GM23338 (cell line): ENCODE measurements at regions not wholly inside any gene's neighbourhood (a gene's known extent, or its start where the extent isn't known, plus 50 kb on each side); places are given as distances from the start of the nearest gene placed in this dataset.

Source experiments
- ATAC-seq: fragments of 200-7000 bp; cut with Tn5 transposase; 3 replicates; pipeline ENCODE4 v1.9.1; 2020
- DNase-seq: peaks from one replicate; pipeline ENCODE4 v3.0.0-alpha.2; 2015; ENCODE audit warnings: low spot score
- H2AFZ ChIP-seq: fragments of 200-600 bp; sonication (generic); 2 replicates; pipeline ENCODE4 v1.8.0; 2016; ENCODE audit warnings: antibody characterized with exemption, mild to moderate bottlenecking, moderate library complexity
- H3F3A ChIP-seq: fragments of 200-600 bp; sonication (generic); replicated peaks from 2 replicates; pipeline ENCODE4 v1.8.0; 2017; ENCODE audit warnings: antibody characterized with exemption, mixed run types, low read depth
- H3K27ac ChIP-seq: fragments of 200-600 bp; sonication (generic); 2 replicates; pipeline ENCODE4 v1.6.1; 2016; ENCODE audit warnings: low read depth
- H3K27me3 ChIP-seq: fragments of 200-600 bp; sonication (generic); 2 replicates; pipeline ENCODE4 v1.8.0; 2016; ENCODE audit warnings: mild to moderate bottlenecking, mixed run types, moderate library complexity; ENCODE audit not compliant: insufficient read depth
- H3K36me3 ChIP-seq: fragments of 200-600 bp; sonication (generic); 2 replicates; pipeline ENCODE4 v1.8.0; 2016; ENCODE audit warnings: mild to moderate bottlenecking; ENCODE audit not compliant: insufficient read depth
- H3K4me1 ChIP-seq: fragments of 200-600 bp; sonication (generic); 2 replicates; pipeline ENCODE4 v1.8.0; 2016; ENCODE audit warnings: mild to moderate bottlenecking, moderate library complexity; ENCODE audit not compliant: insufficient read depth
- H3K4me2 ChIP-seq: fragments of 200-600 bp; sonication (generic); 2 replicates; pipeline ENCODE4 v1.7.1; 2017; ENCODE audit warnings: mixed run types
- H3K4me3 ChIP-seq: fragments of 200-600 bp; sonication (generic); 2 replicates; pipeline ENCODE4 v1.6.1; 2016; ENCODE audit warnings: mixed run types
- H3K79me2 ChIP-seq: fragments of 200-600 bp; sonication (generic); replicated peaks from 2 replicates; pipeline ENCODE4 v1.8.0; 2017; ENCODE audit warnings: mild to moderate bottlenecking; ENCODE audit not compliant: insufficient read depth
- H3K9me2 ChIP-seq: fragments of 200-600 bp; sonication (generic); 2 replicates; pipeline ENCODE4 v1.8.0; 2017; ENCODE audit not compliant: insufficient read depth
- H4K20me1 ChIP-seq: fragments of 200-600 bp; sonication (generic); replicated peaks from 2 replicates; pipeline ENCODE4 v1.8.0; 2017; ENCODE audit warnings: mild to moderate bottlenecking; ENCODE audit not compliant: insufficient read depth
- H3K27ac Mint-ChIP-seq: 2 replicates; pipeline ENCODE4 v1.8.0; 2020; ENCODE audit warnings: inconsistent platforms, mild to moderate bottlenecking, moderate library complexity, mixed read lengths
- H3K27me3 Mint-ChIP-seq: 3 replicates; pipeline ENCODE4 v1.8.0; 2022; ENCODE audit warnings: low read depth, mild to moderate bottlenecking, moderate library complexity, mixed read lengths, inconsistent platforms; ENCODE audit not compliant: insufficient read depth, poor library complexity
- H3K36me3 Mint-ChIP-seq: 3 replicates; pipeline ENCODE4 v1.8.0; 2021; ENCODE audit warnings: low read depth, mild to moderate bottlenecking, inconsistent platforms, moderate library complexity, mixed read lengths
- H3K4me1 Mint-ChIP-seq: 3 replicates; pipeline ENCODE4 v1.8.0; 2020; ENCODE audit warnings: mild to moderate bottlenecking, inconsistent platforms, mixed read lengths
- H3K4me3 Mint-ChIP-seq: 3 replicates; pipeline ENCODE4 v1.8.0; 2021; ENCODE audit warnings: moderate library complexity, mild to moderate bottlenecking, inconsistent platforms, mixed read lengths
- H3K9me3 Mint-ChIP-seq: 3 replicates; pipeline ENCODE4 v1.8.0; 2020; ENCODE audit warnings: moderate library complexity, mild to moderate bottlenecking, inconsistent platforms, mixed read lengths
- CREB1 ChIP-seq: fragments of 250-450 bp; sonication (Bioruptor Pico); IDR thresholded peaks from 2 replicates; pipeline ENCODE4 v1.5.0; 2020; ENCODE audit warnings: low read depth, mild to moderate bottlenecking, moderate library complexity
- CTCF ChIP-seq, 2 experiments: fragments of 200-600 bp in 1 of 2; sonication (generic) in 1 of 2; conservative IDR thresholded peaks; 2 replicates each; pipeline versions ENCODE4 v1.5.1 to v1.6.1; 2016 to 2017; ENCODE audit warnings: antibody characterized with exemption in 2 of 2, low read depth in 2 of 2, mild to moderate bottlenecking in 2 of 2, moderate library complexity in 1 of 2
- ETS1 ChIP-seq: IDR thresholded peaks from 2 replicates; pipeline ENCODE4 v1.6.1; 2016; ENCODE audit warnings: antibody characterized with exemption
- EZH2 ChIP-seq: fragments of 200-600 bp; sonication (generic); IDR thresholded peaks from one replicate; pipeline ENCODE4 v1.8.0; 2017; ENCODE audit warnings: antibody characterized with exemption, mild to moderate bottlenecking, low read depth; ENCODE audit not compliant: unreplicated experiment
- EZH2phosphoT487 ChIP-seq: fragments of 200-600 bp; sonication (generic); IDR thresholded peaks from one replicate; pipeline ENCODE4 v1.8.1; 2018; ENCODE audit warnings: antibody characterized with exemption; ENCODE audit not compliant: unreplicated experiment
- JUNB ChIP-seq: IDR thresholded peaks from one replicate; pipeline ENCODE4 v1.6.1; 2016; ENCODE audit warnings: antibody characterized with exemption; ENCODE audit not compliant: unreplicated experiment
- NANOG ChIP-seq: IDR thresholded peaks from 2 replicates; pipeline ENCODE4 v1.6.1; 2016; ENCODE audit warnings: antibody characterized with exemption, borderline replicate concordance
- POLR2AphosphoS5 ChIP-seq: IDR thresholded peaks from 2 replicates; pipeline ENCODE4 v1.6.1; 2016; ENCODE audit warnings: antibody characterized with exemption, low read depth
- STAT1 ChIP-seq: IDR thresholded peaks from one replicate; pipeline ENCODE4 v1.6.1; 2016; ENCODE audit warnings: antibody characterized with exemption; ENCODE audit not compliant: unreplicated experiment
- ZNF114 ChIP-seq: fragments of 250-450 bp; sonication (Bioruptor Pico); IDR thresholded peaks from 2 replicates; pipeline ENCODE4 v1.5.0; 2020; ENCODE audit warnings: mild to moderate bottlenecking, moderate library complexity
- ZNF331 ChIP-seq: fragments of 250-450 bp; sonication (Bioruptor Pico); IDR thresholded peaks from 2 replicates; pipeline ENCODE4 v1.5.0; 2020; ENCODE audit warnings: low read depth, mild to moderate bottlenecking, moderate library complexity
- ZNF462 ChIP-seq: fragments of 250-450 bp; sonication (Bioruptor Pico); IDR thresholded peaks from 2 replicates; pipeline ENCODE4 v1.5.0; 2020; ENCODE audit warnings: mild to moderate bottlenecking, moderate library complexity
- TF ChIP-seq, protein P1 (sequence below): IDR thresholded peaks from one replicate; pipeline ENCODE4 v1.6.1; 2018; ENCODE audit warnings: antibody characterized with exemption; ENCODE audit not compliant: unreplicated experiment

- H3K36me3 ChIP-seq, result no peaks in the 10 kb centered on the region
- H3K27me3 ChIP-seq, result no peaks in the 10 kb centered on the region
- no peak overlapping the region for H3K4me2 ChIP-seq
- H3K27ac ChIP-seq, result no peak overlapping the region
- H3K9me2 ChIP-seq, result peaks cover 13% of the 10 kb centered on the region
- no peaks in the 10 kb centered on the region for H3F3A ChIP-seq
- H2AFZ ChIP-seq, result no peak overlapping the region
- H3K79me2 ChIP-seq, result no peaks in the 10 kb centered on the region
- Mint-ChIP-seq H3K36me3 (no peaks in the 10 kb centered on the region), H3K27ac (no peak overlapping the region), H3K4me1 (no peaks in the 10 kb centered on the region), H3K4me3 (no peak overlapping the region), H3K9me3 (no peaks in the 10 kb centered on the region; the same call in 2 of the 3 replicates), H3K27me3 (no peaks in the 10 kb centered on the region)
- ATAC-seq (no peak), DNase-seq (no peak)
- TF ChIP-seq, protein P1, sequence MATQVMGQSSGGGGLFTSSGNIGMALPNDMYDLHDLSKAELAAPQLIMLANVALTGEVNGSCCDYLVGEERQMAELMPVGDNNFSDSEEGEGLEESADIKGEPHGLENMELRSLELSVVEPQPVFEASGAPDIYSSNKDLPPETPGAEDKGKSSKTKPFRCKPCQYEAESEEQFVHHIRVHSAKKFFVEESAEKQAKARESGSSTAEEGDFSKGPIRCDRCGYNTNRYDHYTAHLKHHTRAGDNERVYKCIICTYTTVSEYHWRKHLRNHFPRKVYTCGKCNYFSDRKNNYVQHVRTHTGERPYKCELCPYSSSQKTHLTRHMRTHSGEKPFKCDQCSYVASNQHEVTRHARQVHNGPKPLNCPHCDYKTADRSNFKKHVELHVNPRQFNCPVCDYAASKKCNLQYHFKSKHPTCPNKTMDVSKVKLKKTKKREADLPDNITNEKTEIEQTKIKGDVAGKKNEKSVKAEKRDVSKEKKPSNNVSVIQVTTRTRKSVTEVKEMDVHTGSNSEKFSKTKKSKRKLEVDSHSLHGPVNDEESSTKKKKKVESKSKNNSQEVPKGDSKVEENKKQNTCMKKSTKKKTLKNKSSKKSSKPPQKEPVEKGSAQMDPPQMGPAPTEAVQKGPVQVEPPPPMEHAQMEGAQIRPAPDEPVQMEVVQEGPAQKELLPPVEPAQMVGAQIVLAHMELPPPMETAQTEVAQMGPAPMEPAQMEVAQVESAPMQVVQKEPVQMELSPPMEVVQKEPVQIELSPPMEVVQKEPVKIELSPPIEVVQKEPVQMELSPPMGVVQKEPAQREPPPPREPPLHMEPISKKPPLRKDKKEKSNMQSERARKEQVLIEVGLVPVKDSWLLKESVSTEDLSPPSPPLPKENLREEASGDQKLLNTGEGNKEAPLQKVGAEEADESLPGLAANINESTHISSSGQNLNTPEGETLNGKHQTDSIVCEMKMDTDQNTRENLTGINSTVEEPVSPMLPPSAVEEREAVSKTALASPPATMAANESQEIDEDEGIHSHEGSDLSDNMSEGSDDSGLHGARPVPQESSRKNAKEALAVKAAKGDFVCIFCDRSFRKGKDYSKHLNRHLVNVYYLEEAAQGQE, result no peak
- no peak for TF ChIP-seq ZNF462
- no peak for TF ChIP-seq EZH2
- no peak for TF ChIP-seq JUNB
- TF ChIP-seq EZH2phosphoT487, result no peak
- TF ChIP-seq ZNF114, result no peak
- no peak for TF ChIP-seq POLR2AphosphoS5
- no peak for TF ChIP-seq ZNF331 (CRISPR knock-in tag)
- TF ChIP-seq STAT1, result no peak
- TF ChIP-seq ETS1, result no peak
- TF ChIP-seq CTCF (conservative IDR thresholded peaks at IDR 0.05; ENCODE audit: low read depth in 2 of 2), result no peak
- TF ChIP-seq NANOG, result no peak
- no peak for TF ChIP-seq CREB1
- no peaks in the 10 kb centered on the region for H3K4me1 ChIP-seq
- H4K20me1 ChIP-seq, result no peaks in the 10 kb centered on the region
- no peak overlapping the region for H3K4me3 ChIP-seq
These were observed 236.7 kb upstream of the PROX1 start for GRCh38 chr1:213751064-213751397.
